PFSK-1 (cell line): ENCODE measurements at regions not wholly inside any gene's neighbourhood (a gene's known extent, or its start where the extent isn't known, plus 50 kb on each side); places are given as distances from the start of the nearest gene placed in this dataset.

Experiments
- FOXP2 ChIP-seq: optimal IDR thresholded peaks from 2 replicates; pipeline ENCODE3; 2011; ENCODE audit warnings: borderline replicate concordance, control low read depth, inconsistent platforms; ENCODE audit not compliant: insufficient read depth; ENCODE audit errors: extremely low read length, extremely low read depth
- POLR2AphosphoS5 ChIP-seq: IDR thresholded peaks from 2 replicates; pipeline ENCODE4 v1.6.1; 2012; ENCODE audit warnings: low read depth, mild to moderate bottlenecking, control low read depth, low read length, moderate library complexity
- REST ChIP-seq, 2 experiments: IDR thresholded peaks; 2 replicates each; pipeline versions ENCODE4 v1.6.1 to v1.8.0; 2011 to 2012; ENCODE audit warnings: low read depth in 2 of 2, low read length in 2 of 2, control low read depth in 1 of 2, inconsistent platforms in 1 of 2, mild to moderate bottlenecking in 1 of 2, moderate library complexity in 1 of 2; ENCODE audit not compliant: insufficient read depth in 1 of 2
- SIN3A ChIP-seq: IDR thresholded peaks from 2 replicates; pipeline ENCODE4 v1.6.1; 2012; ENCODE audit warnings: mild to moderate bottlenecking, low read length, moderate library complexity, borderline replicate concordance; ENCODE audit not compliant: insufficient read depth
- TAF1 ChIP-seq: IDR thresholded peaks from 2 replicates; pipeline ENCODE4 v1.6.1; 2012; ENCODE audit warnings: low read length, control low read depth, borderline replicate concordance; ENCODE audit not compliant: insufficient read depth

GRCh38 chr7:130988443-130988842 is 254.4 kb upstream of the KLF14 start:
- TF ChIP-seq TAF1, result no peak
- no peak for TF ChIP-seq POLR2AphosphoS5
- TF ChIP-seq REST (IDR thresholded peaks at IDR 0.05; ENCODE audit: insufficient read depth in 1 of 2, low read depth in 2 of 2, low read length in 2 of 2), result no peak
- no peak for TF ChIP-seq SIN3A
- no peak for TF ChIP-seq FOXP2

- TF ChIP-seq TAF1 (no peak), POLR2AphosphoS5 (no peak), REST (IDR thresholded peaks at IDR 0.05; ENCODE audit: insufficient read depth in 1 of 2, low read depth in 2 of 2, low read length in 2 of 2) (no peak), FOXP2 (no peak), SIN3A (no peak)
Measured at GRCh38 chr7:130989101-130989795, 255.2 kb upstream of the KLF14 start.

GRCh38 chr7:130990178-130990832 is 256.3 kb upstream of the KLF14 start:
- no peak for TF ChIP-seq REST (IDR thresholded peaks at IDR 0.05; ENCODE audit: insufficient read depth in 1 of 2, low read depth in 2 of 2, low read length in 2 of 2)
- TF ChIP-seq FOXP2, result no peak
- TF ChIP-seq SIN3A, result no peak
- no peak for TF ChIP-seq TAF1

- TF ChIP-seq SIN3A, result no peak
- TF ChIP-seq POLR2AphosphoS5, result no peak
Measured at GRCh38 chr7:130993671-130994365, 259.8 kb upstream of the KLF14 start.

- TF ChIP-seq TAF1 (no peak), FOXP2 (no peak), POLR2AphosphoS5 (no peak)
Measured at GRCh38 chr7:130994378-130995115, 260.5 kb upstream of the KLF14 start.
